ENCODE measurements at regions not wholly inside any gene's neighbourhood (a gene's known extent, or its start where the extent isn't known, plus 50 kb on each side); places are given as distances from the start of the nearest gene placed in this dataset.
"Not testable (repeated sequence)": the region's sequence is repeated elsewhere in the genome, so short reads cannot be mapped to it uniquely, and the experiment has no call there.

DNA sequence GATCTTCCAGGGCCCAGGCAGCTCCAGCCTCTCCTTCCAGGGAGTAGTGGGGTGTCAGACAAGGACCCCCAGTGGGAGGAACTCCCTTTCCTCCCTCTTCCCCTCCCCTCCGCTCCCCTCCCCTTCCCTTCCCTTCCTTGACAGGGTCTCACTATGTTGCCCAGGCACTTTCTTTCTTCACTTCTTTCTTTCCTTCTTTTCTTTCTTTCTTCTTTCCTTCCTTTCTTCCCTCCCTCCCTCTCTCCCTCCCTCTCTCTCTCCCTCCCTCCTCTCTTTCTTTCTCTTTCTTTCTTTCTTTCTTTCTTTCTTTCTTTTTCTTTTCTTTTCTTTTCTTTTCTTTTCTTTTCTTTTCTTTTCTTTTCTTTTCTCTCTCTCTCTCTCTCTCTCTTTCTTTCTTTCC, 76.6 kb upstream of the LYZL2 start:
- TF ChIP-seq, protein P1, sequence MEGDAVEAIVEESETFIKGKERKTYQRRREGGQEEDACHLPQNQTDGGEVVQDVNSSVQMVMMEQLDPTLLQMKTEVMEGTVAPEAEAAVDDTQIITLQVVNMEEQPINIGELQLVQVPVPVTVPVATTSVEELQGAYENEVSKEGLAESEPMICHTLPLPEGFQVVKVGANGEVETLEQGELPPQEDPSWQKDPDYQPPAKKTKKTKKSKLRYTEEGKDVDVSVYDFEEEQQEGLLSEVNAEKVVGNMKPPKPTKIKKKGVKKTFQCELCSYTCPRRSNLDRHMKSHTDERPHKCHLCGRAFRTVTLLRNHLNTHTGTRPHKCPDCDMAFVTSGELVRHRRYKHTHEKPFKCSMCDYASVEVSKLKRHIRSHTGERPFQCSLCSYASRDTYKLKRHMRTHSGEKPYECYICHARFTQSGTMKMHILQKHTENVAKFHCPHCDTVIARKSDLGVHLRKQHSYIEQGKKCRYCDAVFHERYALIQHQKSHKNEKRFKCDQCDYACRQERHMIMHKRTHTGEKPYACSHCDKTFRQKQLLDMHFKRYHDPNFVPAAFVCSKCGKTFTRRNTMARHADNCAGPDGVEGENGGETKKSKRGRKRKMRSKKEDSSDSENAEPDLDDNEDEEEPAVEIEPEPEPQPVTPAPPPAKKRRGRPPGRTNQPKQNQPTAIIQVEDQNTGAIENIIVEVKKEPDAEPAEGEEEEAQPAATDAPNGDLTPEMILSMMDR (IDR thresholded peaks at IDR 0.05; ENCODE audit: low read length): not testable (repeated sequence)
- TF ChIP-seq EZH2 (optimal IDR thresholded peaks at IDR 0.05; ENCODE audit: low read depth, low read length): not testable (repeated sequence)
